H9 (cell line): ENCODE measurements at regions not wholly inside any gene's neighbourhood (a gene's known extent, or its start where the extent isn't known, plus 50 kb on each side); places are given as distances from the start of the nearest gene placed in this dataset.

Experiments used
- DNase-seq: peaks from one replicate; pipeline ENCODE4 v3.0.0-alpha.2; 2017
- H2AFZ ChIP-seq: one replicate; pipeline ENCODE4 v1.6.1; 2013; ENCODE audit warnings: mild to moderate bottlenecking, low read length, control low read depth, moderate library complexity
- H2AK5ac ChIP-seq: 2 replicates; pipeline ENCODE4 v1.6.1; 2013; ENCODE audit warnings: low read length, control low read depth, mixed read lengths; ENCODE audit not compliant: insufficient read length
- H2BK120ac ChIP-seq: one replicate; pipeline ENCODE4 v1.6.1; 2013; ENCODE audit warnings: low read depth, mild to moderate bottlenecking, low read length, control low read depth, inconsistent platforms; ENCODE audit not compliant: poor library complexity, severe bottlenecking
- H2BK12ac ChIP-seq: 2 replicates; pipeline ENCODE4 v1.6.1; 2013; ENCODE audit warnings: low read length, control low read depth, mixed read lengths, low read depth; ENCODE audit not compliant: insufficient read length
- H2BK15ac ChIP-seq: 2 replicates; pipeline ENCODE4 v1.6.1; 2013; ENCODE audit warnings: low read depth, low read length, control low read depth
- H2BK20ac ChIP-seq: one replicate; pipeline ENCODE4 v1.6.1; 2013; ENCODE audit warnings: low read depth, mild to moderate bottlenecking, low read length, control low read depth, inconsistent platforms; ENCODE audit not compliant: poor library complexity, severe bottlenecking
- H2BK5ac ChIP-seq: 2 replicates; pipeline ENCODE4 v1.6.1; 2013; ENCODE audit warnings: low read length, control low read depth, mixed read lengths; ENCODE audit not compliant: insufficient read length
- H3K14ac ChIP-seq: 2 replicates; pipeline ENCODE4 v1.6.1; 2013; ENCODE audit warnings: low read length, control low read depth; ENCODE audit not compliant: insufficient read depth
- H3K18ac ChIP-seq: 2 replicates; pipeline ENCODE4 v1.6.1; 2013; ENCODE audit warnings: low read depth, mild to moderate bottlenecking, mixed read lengths, low read length, control low read depth; ENCODE audit not compliant: insufficient read length
- H3K23ac ChIP-seq: 2 replicates; pipeline ENCODE4 v1.6.1; 2013; ENCODE audit warnings: low read length, control low read depth, mixed read lengths, low read depth; ENCODE audit not compliant: insufficient read length
- H3K23me2 ChIP-seq: 2 replicates; pipeline ENCODE4 v1.6.1; 2013; ENCODE audit warnings: low read depth, mild to moderate bottlenecking, mixed read lengths, low read length, control low read depth; ENCODE audit not compliant: insufficient read length, poor library complexity, severe bottlenecking
- H3K27ac ChIP-seq: 2 replicates; pipeline ENCODE4 v1.5.1; 2013; ENCODE audit warnings: low read length, control low read depth, mixed read lengths, low read depth; ENCODE audit not compliant: insufficient read length
- H3K27me3 ChIP-seq: 2 replicates; pipeline ENCODE4 v1.6.1; 2013; ENCODE audit warnings: low read length, control low read depth, inconsistent platforms; ENCODE audit not compliant: insufficient read depth
- H3K4ac ChIP-seq: 2 replicates; pipeline ENCODE4 v1.6.1; 2013; ENCODE audit warnings: low read depth, mild to moderate bottlenecking, control low read depth, inconsistent platforms, low read length, moderate library complexity
- H3K4me1 ChIP-seq: 2 replicates; pipeline ENCODE4 v1.6.1; 2013; ENCODE audit warnings: low read length, control low read depth, inconsistent platforms; ENCODE audit not compliant: insufficient read depth
- H3K4me2 ChIP-seq: 2 replicates; pipeline ENCODE4 v1.6.1; 2013; ENCODE audit warnings: low read length, control low read depth, mixed read lengths; ENCODE audit not compliant: insufficient read length, insufficient read depth
- H3K56ac ChIP-seq: 2 replicates; pipeline ENCODE4 v1.6.1; 2013; ENCODE audit warnings: low read depth, mild to moderate bottlenecking, mixed read lengths, low read length, control low read depth; ENCODE audit not compliant: insufficient read length
- H3K79me1 ChIP-seq: 2 replicates; pipeline ENCODE4 v1.6.1; 2013; ENCODE audit warnings: low read depth, mild to moderate bottlenecking, moderate library complexity, low read length, control low read depth, inconsistent platforms; ENCODE audit not compliant: insufficient read depth, poor library complexity, severe bottlenecking
- H3K79me2 ChIP-seq: 2 replicates; pipeline ENCODE4 v1.6.1; 2013; ENCODE audit warnings: low read length, control low read depth, inconsistent platforms; ENCODE audit not compliant: insufficient read depth
- H3K9ac ChIP-seq: 2 replicates; pipeline ENCODE4 v1.6.1; 2013; ENCODE audit warnings: low read length, control low read depth, mixed read lengths; ENCODE audit not compliant: insufficient read length; ENCODE audit errors: extremely low read depth
- H3K9me3 ChIP-seq: one replicate; pipeline ENCODE4 v1.6.1; 2013; ENCODE audit warnings: low read depth, low read length, inconsistent platforms; ENCODE audit not compliant: control insufficient read depth
- H3T11ph ChIP-seq: one replicate; pipeline ENCODE4 v1.6.1; 2013; ENCODE audit warnings: mild to moderate bottlenecking, low read length, control low read depth, inconsistent platforms
- H4K20me1 ChIP-seq: one replicate; pipeline ENCODE4 v1.6.1; 2013; ENCODE audit not compliant: control insufficient read depth, insufficient read length, insufficient read depth
- H4K5ac ChIP-seq: 2 replicates; pipeline ENCODE4 v1.6.1; 2013; ENCODE audit warnings: low read depth, mild to moderate bottlenecking, mixed read lengths, low read length, control low read depth; ENCODE audit not compliant: insufficient read length
- H4K8ac ChIP-seq: replicated peaks from 2 replicates; pipeline ENCODE4 v1.6.1; 2013; ENCODE audit warnings: low read length, control low read depth, mixed read lengths, low read depth; ENCODE audit not compliant: insufficient read length
- H4K91ac ChIP-seq: 2 replicates; pipeline ENCODE4 v1.6.1; 2013; ENCODE audit warnings: low read depth, mild to moderate bottlenecking, moderate library complexity, mixed read lengths, low read length, control low read depth; ENCODE audit not compliant: insufficient read length
- H3K27ac Mint-ChIP-seq, 3 experiments: 2 replicates in 2 of 3; 3 replicates in 1 of 3; pipeline ENCODE4 v1.8.0; 2020 to 2021; ENCODE audit warnings: mixed read lengths in 3 of 3, mild to moderate bottlenecking in 1 of 3, moderate library complexity in 1 of 3
- H3K27me3 Mint-ChIP-seq: 2 replicates; pipeline ENCODE4 v1.8.0; 2021; ENCODE audit warnings: low read depth, mild to moderate bottlenecking, moderate library complexity, mixed read lengths
- H3K36me3 Mint-ChIP-seq, 3 experiments: 2 replicates in 2 of 3; 3 replicates in 1 of 3; pipeline ENCODE4 v1.8.0; 2020 to 2021; ENCODE audit warnings: low read depth in 3 of 3, mixed read lengths in 3 of 3; ENCODE audit not compliant: insufficient read depth in 1 of 3
- H3K4me1 Mint-ChIP-seq, 2 experiments: 2 replicates each; pipeline ENCODE4 v1.8.0; 2020; ENCODE audit warnings: mixed read lengths in 2 of 2
- H3K4me3 Mint-ChIP-seq, 2 experiments: 2 replicates in 1 of 2; 3 replicates in 1 of 2; pipeline ENCODE4 v1.8.0; 2020 to 2021; ENCODE audit warnings: mild to moderate bottlenecking in 2 of 2, mixed read lengths in 2 of 2, moderate library complexity in 1 of 2
- H3K9me3 Mint-ChIP-seq, 2 experiments: 2 replicates in 1 of 2; 3 replicates in 1 of 2; pipeline ENCODE4 v1.8.0; 2020; ENCODE audit warnings: mild to moderate bottlenecking in 2 of 2, mixed read lengths in 2 of 2, moderate library complexity in 1 of 2
- WGBS: extraction: QIAGEN DNeasy Blood & Tissue Kit; methylation state at CpG from one replicate; pipeline ENCODE4 v1.1.7; 2013; ENCODE audit warnings: missing lambda C conversion rate, low lambda C conversion rate, mixed read lengths; ENCODE audit not compliant: insufficient read length; ENCODE audit errors: extremely low coverage; 5-methylcytosine and 5-hydroxymethylcytosine counted together
- TF ChIP-seq, protein P1 (sequence below): fragments of 200-600 bp; sonication (generic); conservative IDR thresholded peaks from 3 replicates; pipeline ENCODE4 v1.8.0; 2021; ENCODE audit warnings: antibody characterized with exemption, mild to moderate bottlenecking

DNA sequence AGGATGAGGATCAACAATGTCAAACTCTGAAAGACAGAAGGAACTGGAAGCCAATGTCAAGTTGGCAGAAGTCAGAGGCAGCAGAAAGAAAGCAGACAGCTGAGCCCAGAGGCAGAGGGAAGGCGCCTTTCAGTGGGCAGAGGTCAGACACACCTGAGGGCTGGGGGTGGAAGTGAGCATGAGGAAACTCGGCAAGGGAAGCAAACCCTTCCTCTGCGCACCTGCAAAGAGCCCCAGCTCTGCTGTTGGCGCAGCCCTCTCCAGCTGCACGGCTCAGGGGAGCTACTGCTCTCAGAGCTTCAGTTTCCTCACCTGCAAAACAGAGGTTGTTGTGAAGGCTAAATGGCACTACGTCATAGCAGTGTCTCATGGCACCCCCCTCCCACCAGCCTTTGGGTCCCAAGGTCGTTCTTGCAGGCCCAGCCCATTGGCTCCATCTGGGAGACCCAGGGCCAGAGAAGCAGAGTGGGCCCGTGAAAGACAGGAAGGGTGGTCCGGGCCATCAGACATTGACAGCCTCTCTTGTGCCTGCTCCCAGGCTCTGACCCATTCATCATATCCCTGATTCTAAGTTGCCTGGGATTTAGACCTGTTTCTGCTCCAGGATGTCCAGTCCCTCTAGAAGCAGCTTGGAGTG, 53.3 kb upstream of the SLC6A11 start:
- H2BK120ac ChIP-seq, result no peak overlapping the region
- H3K18ac ChIP-seq, result no peak overlapping the region
- TF ChIP-seq, protein P1, sequence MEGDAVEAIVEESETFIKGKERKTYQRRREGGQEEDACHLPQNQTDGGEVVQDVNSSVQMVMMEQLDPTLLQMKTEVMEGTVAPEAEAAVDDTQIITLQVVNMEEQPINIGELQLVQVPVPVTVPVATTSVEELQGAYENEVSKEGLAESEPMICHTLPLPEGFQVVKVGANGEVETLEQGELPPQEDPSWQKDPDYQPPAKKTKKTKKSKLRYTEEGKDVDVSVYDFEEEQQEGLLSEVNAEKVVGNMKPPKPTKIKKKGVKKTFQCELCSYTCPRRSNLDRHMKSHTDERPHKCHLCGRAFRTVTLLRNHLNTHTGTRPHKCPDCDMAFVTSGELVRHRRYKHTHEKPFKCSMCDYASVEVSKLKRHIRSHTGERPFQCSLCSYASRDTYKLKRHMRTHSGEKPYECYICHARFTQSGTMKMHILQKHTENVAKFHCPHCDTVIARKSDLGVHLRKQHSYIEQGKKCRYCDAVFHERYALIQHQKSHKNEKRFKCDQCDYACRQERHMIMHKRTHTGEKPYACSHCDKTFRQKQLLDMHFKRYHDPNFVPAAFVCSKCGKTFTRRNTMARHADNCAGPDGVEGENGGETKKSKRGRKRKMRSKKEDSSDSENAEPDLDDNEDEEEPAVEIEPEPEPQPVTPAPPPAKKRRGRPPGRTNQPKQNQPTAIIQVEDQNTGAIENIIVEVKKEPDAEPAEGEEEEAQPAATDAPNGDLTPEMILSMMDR, result no peak
- H4K8ac ChIP-seq, result no peak overlapping the region
- H2BK20ac ChIP-seq, result no peak overlapping the region
- Mint-ChIP-seq H3K36me3 (no peaks in the 10 kb centered on the region), H3K9me3 (no peaks in the 10 kb centered on the region), H3K27me3 (peaks cover 15% of the 10 kb centered on the region), H3K27ac (no peak overlapping the region; a peak in 1 of 7 replicates), H3K4me1 (peaks cover 11 to 18% of the 10 kb centered on the region in 2 experiments), H3K4me3 (no peak overlapping the region)
- H2BK12ac ChIP-seq, result no peak overlapping the region
- no CpG with 5 or more reads among the region's 9 CpGs for WGBS
- DNase-seq, result no peak
- no peak overlapping the region for H3K27ac ChIP-seq
- H3K23me2 ChIP-seq, result no peaks in the 10 kb centered on the region
- H2AK5ac ChIP-seq, result no peak overlapping the region
- no peak overlapping the region for H3T11ph ChIP-seq
- no peaks in the 10 kb centered on the region; the same call in 1 of the 2 replicates for H3K4me1 ChIP-seq
- H4K20me1 ChIP-seq, result no peaks in the 10 kb centered on the region
- no peak overlapping the region for H3K14ac ChIP-seq
- no peak overlapping the region for H3K23ac ChIP-seq
- no peak overlapping the region for H2BK5ac ChIP-seq
- no peaks in the 10 kb centered on the region for H3K79me1 ChIP-seq
- no peak overlapping the region for H2BK15ac ChIP-seq
- H3K4ac ChIP-seq, result no peak overlapping the region
- no peak overlapping the region for H3K9ac ChIP-seq
- H4K91ac ChIP-seq, result no peak overlapping the region
- no peak overlapping the region for H3K56ac ChIP-seq
- no peaks in the 10 kb centered on the region for H3K9me3 ChIP-seq
- H4K5ac ChIP-seq, result no peak overlapping the region
- no peak overlapping the region for H2AFZ ChIP-seq
- H3K79me2 ChIP-seq, result no peaks in the 10 kb centered on the region
- no peaks in the 10 kb centered on the region for H3K27me3 ChIP-seq
- H3K4me2 ChIP-seq, result no peak overlapping the region
